BJ (cell line): ENCODE measurements at regions not wholly inside any gene's neighbourhood (a gene's known extent, or its start where the extent isn't known, plus 50 kb on each side); places are given as distances from the start of the nearest gene placed in this dataset.

Experiments used
- CTCF ChIA-PET: fragments of 350-600 bp; formaldehyde crosslinking; extraction: SDS; loops from one replicate; lab custom pipeline; 2021; ENCODE audit warnings: antibody characterized with exemption, inconsistent platforms; lab: Yijun Ruan, JAX
- POLR2A ChIA-PET: fragments of 300-600 bp; sonication (Branson Sonifier 250); formaldehyde crosslinking; extraction: SDS; loops from one replicate; lab custom pipeline; 2021; ENCODE audit warnings: antibody characterized with exemption; lab: Charles Lee
- DNase-seq: peaks from one replicate; pipeline ENCODE4 v3.0.0-alpha.2; 2011; ENCODE audit warnings: low read depth
- H3K27me3 ChIP-seq: 2 replicates; pipeline ENCODE4 v1.6.0; 2011; ENCODE audit warnings: low read length; ENCODE audit not compliant: control insufficient read depth, insufficient read depth
- H3K36me3 ChIP-seq: 2 replicates; pipeline ENCODE4 v1.5.1; 2011; ENCODE audit warnings: low read length; ENCODE audit not compliant: control insufficient read depth, insufficient read depth
- H3K4me3 ChIP-seq: 2 replicates; pipeline ENCODE4 v1.5.1; 2011; ENCODE audit warnings: low read depth, mild to moderate bottlenecking, control low read depth, low read length
- TF ChIP-seq, protein P1 (sequence below): IDR thresholded peaks from 2 replicates; pipeline ENCODE4 v1.5.1; 2011; ENCODE audit warnings: low read depth, mild to moderate bottlenecking, control low read depth, inconsistent platforms, low read length, moderate library complexity; ENCODE audit not compliant: insufficient read depth

DNA sequence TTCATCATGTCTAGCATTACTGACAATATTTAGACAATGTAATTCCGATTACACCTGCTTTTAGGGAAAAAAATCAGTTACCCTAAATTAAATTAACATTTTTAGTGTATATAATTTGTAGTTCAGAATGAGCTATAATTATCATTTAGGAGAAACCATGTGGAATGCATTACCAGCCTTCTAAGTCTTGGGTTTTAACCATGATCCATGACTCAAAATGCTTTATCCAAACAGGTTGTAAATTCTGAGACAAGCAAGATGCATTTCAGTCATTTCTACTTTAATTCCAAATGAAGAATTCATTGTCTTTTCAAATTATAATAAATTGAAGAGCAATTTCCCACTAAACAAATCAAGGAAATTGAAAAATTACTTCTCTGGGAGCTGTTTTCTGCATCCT, 243.7 kb upstream of the LRIG1 start:
- Histone ChIP-seq H3K4me3 (no peak overlapping the region), H3K36me3 (no peaks in the 10 kb centered on the region), H3K27me3 (no peaks in the 10 kb centered on the region)
- DNase-seq: no peak
- ChIA-PET CTCF (interaction anchor here (0.8 to 1.4 kb wide), 4 partner anchors 10 to 337 kb away, joined by 3 to 5 read pairs (median 5); no protein-coding TSS in a partner anchor), POLR2A (no interaction called here)
- TF ChIP-seq, protein P1, sequence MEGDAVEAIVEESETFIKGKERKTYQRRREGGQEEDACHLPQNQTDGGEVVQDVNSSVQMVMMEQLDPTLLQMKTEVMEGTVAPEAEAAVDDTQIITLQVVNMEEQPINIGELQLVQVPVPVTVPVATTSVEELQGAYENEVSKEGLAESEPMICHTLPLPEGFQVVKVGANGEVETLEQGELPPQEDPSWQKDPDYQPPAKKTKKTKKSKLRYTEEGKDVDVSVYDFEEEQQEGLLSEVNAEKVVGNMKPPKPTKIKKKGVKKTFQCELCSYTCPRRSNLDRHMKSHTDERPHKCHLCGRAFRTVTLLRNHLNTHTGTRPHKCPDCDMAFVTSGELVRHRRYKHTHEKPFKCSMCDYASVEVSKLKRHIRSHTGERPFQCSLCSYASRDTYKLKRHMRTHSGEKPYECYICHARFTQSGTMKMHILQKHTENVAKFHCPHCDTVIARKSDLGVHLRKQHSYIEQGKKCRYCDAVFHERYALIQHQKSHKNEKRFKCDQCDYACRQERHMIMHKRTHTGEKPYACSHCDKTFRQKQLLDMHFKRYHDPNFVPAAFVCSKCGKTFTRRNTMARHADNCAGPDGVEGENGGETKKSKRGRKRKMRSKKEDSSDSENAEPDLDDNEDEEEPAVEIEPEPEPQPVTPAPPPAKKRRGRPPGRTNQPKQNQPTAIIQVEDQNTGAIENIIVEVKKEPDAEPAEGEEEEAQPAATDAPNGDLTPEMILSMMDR: no peak

DNA sequence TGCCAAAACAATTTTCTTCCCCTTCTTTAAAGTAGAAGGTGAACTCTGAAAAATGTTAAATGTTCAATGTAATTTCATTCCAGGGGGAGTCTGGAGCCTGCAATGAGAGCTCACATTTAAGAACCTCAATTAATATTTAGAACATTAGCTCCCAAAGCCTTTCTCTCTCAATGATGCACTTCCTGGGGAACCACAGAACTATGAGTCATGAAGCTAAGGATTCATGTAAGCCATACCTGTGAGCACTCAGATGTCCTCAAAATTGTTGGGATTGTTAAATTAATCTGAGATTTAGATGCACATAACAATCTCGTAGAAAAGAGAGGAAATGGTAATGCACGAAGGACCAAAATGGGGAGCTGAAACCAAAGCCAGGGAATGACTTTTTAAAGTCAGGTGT, 244.2 kb upstream of the LRIG1 start:
- H3K36me3 ChIP-seq: no peaks in the 10 kb centered on the region
- DNase-seq: no peak
- H3K27me3 ChIP-seq: no peaks in the 10 kb centered on the region
- TF ChIP-seq, protein P1: no peak
- POLR2A ChIA-PET: no interaction called here
- CTCF ChIA-PET: interaction anchor here (0.8 to 1.0 kb wide), 2 partner anchors 9 to 59 kb away, joined by 3 to 5 read pairs; no protein-coding TSS in a partner anchor
- H3K4me3 ChIP-seq: no peak overlapping the region

DNA sequence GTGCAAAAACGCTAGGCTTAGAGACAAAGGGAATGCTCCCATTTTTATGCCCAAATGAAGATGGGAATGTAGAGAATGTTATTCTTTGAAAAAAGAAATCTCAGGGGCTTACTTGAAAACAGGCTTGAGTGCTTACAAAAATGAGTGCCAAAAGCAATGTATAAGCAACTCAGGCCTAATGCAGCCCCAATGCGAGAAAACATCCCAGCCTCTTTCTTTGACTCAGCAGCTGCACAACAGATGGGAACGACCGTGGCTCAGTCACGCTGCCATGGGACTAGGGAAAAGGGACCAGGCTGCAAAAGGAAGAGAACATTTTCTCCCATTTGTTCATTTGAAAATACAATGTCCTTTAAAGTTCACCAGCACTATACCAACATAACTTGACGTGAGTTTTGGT, 246.4 kb upstream of the LRIG1 start:
- Histone ChIP-seq H3K4me3 (no peak overlapping the region), H3K36me3 (no peaks in the 10 kb centered on the region), H3K27me3 (no peaks in the 10 kb centered on the region)
- ChIA-PET POLR2A (no interaction called here), CTCF (interaction anchor here (0.6 to 1.3 kb wide), 2 partner anchors 19 to 348 kb away, joined by 3 read pairs; no protein-coding TSS in a partner anchor)
- DNase-seq: no peak
- TF ChIP-seq, protein P1: no peak

DNA sequence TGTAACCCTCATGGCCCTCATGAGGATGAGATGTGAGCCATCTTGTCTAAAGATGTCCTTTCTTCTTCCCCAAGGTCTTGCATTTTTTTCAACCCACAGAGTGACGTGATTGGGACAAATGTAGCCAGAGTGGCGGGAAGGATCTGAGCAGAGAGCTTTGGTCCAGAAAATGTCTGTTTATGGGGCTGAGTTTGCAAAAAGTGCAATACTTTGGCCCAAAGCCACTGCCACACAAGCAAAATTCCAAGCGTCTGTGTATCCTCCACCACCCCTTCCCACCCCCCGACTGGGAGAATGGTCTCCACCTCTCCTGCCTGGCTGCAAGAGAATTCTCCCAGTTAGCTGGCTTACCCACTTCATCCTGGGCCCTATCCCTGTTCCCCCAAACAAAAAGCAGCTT, 246.9 kb upstream of the LRIG1 start:
- Histone ChIP-seq H3K4me3 (no peak overlapping the region), H3K36me3 (no peaks in the 10 kb centered on the region), H3K27me3 (no peaks in the 10 kb centered on the region; the same call in 1 of the 2 replicates)
- TF ChIP-seq, protein P1: no peak
- POLR2A ChIA-PET: no interaction called here
- CTCF ChIA-PET: interaction anchor here (0.6 to 1.4 kb wide), 3 partner anchors 20 to 349 kb away, joined by 3 to 6 read pairs (median 3); no protein-coding TSS in a partner anchor
- no peak for DNase-seq

DNA sequence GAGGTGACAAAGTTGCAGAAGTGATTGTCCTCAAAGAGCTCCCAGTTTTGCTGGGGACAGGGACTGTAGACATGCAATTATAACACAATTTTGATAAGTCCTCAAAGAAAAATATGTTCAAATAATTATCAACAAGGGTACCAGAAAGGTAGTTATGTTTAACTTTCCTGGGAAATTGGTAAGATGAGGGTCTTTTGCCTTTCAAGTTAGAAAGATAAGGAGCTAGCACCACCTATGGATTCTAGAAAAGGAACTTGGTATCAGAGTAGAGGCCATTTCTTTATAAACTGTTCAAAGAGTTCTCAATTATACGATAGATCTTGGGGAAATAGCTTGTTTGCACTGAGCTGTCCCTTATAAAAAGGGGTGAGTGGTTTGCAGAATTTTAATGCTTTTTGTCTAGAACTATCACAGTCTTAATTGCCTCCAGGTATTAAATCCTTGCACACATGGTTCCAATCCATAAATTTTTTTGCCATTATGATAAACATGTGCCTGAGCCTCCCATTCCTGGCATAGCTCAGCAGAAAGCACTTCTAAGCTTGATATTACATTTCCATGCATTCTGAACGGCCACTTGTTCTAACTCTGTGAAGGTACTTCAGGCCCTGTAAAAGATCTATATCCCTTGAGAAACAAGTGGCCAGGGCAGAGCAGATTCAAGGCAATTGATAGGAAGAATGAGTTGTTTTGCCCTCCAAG, 247.5 kb upstream of the LRIG1 start:
- Histone ChIP-seq H3K4me3 (no peak overlapping the region), H3K27me3 (no peaks in the 10 kb centered on the region; the same call in 1 of the 2 replicates), H3K36me3 (no peaks in the 10 kb centered on the region)
- DNase-seq: no peak
- TF ChIP-seq, protein P1: no peak
- POLR2A ChIA-PET: no interaction called here
- CTCF ChIA-PET: interaction anchor here (0.9 to 1.4 kb wide), 4 partner anchors 20 to 340 kb away, joined by 3 to 6 read pairs (median 3); no protein-coding TSS in a partner anchor
